H9 (cell line): ENCODE measurements at regions not wholly inside any gene's neighbourhood (a gene's known extent, or its start where the extent isn't known, plus 50 kb on each side); places are given as distances from the start of the nearest gene placed in this dataset.

ENCODE experiments used
- DNase-seq: peaks from one replicate; pipeline ENCODE4 v3.0.0-alpha.2; 2017
- H2AFZ ChIP-seq: one replicate; pipeline ENCODE4 v1.6.1; 2013; ENCODE audit warnings: mild to moderate bottlenecking, low read length, control low read depth, moderate library complexity
- H2AK5ac ChIP-seq: 2 replicates; pipeline ENCODE4 v1.6.1; 2013; ENCODE audit warnings: low read length, control low read depth, mixed read lengths; ENCODE audit not compliant: insufficient read length
- H2BK120ac ChIP-seq: one replicate; pipeline ENCODE4 v1.6.1; 2013; ENCODE audit warnings: low read depth, mild to moderate bottlenecking, low read length, control low read depth, inconsistent platforms; ENCODE audit not compliant: poor library complexity, severe bottlenecking
- H2BK12ac ChIP-seq: 2 replicates; pipeline ENCODE4 v1.6.1; 2013; ENCODE audit warnings: low read length, control low read depth, mixed read lengths, low read depth; ENCODE audit not compliant: insufficient read length
- H2BK15ac ChIP-seq: 2 replicates; pipeline ENCODE4 v1.6.1; 2013; ENCODE audit warnings: low read depth, low read length, control low read depth
- H2BK20ac ChIP-seq: one replicate; pipeline ENCODE4 v1.6.1; 2013; ENCODE audit warnings: low read depth, mild to moderate bottlenecking, low read length, control low read depth, inconsistent platforms; ENCODE audit not compliant: poor library complexity, severe bottlenecking
- H2BK5ac ChIP-seq: 2 replicates; pipeline ENCODE4 v1.6.1; 2013; ENCODE audit warnings: low read length, control low read depth, mixed read lengths; ENCODE audit not compliant: insufficient read length
- H3K14ac ChIP-seq: 2 replicates; pipeline ENCODE4 v1.6.1; 2013; ENCODE audit warnings: low read length, control low read depth; ENCODE audit not compliant: insufficient read depth
- H3K18ac ChIP-seq: 2 replicates; pipeline ENCODE4 v1.6.1; 2013; ENCODE audit warnings: low read depth, mild to moderate bottlenecking, mixed read lengths, low read length, control low read depth; ENCODE audit not compliant: insufficient read length
- H3K23ac ChIP-seq: 2 replicates; pipeline ENCODE4 v1.6.1; 2013; ENCODE audit warnings: low read length, control low read depth, mixed read lengths, low read depth; ENCODE audit not compliant: insufficient read length
- H3K23me2 ChIP-seq: 2 replicates; pipeline ENCODE4 v1.6.1; 2013; ENCODE audit warnings: low read depth, mild to moderate bottlenecking, mixed read lengths, low read length, control low read depth; ENCODE audit not compliant: insufficient read length, poor library complexity, severe bottlenecking
- H3K27ac ChIP-seq: 2 replicates; pipeline ENCODE4 v1.5.1; 2013; ENCODE audit warnings: low read length, control low read depth, mixed read lengths, low read depth; ENCODE audit not compliant: insufficient read length
- H3K27me3 ChIP-seq: 2 replicates; pipeline ENCODE4 v1.6.1; 2013; ENCODE audit warnings: low read length, control low read depth, inconsistent platforms; ENCODE audit not compliant: insufficient read depth
- H3K4ac ChIP-seq: 2 replicates; pipeline ENCODE4 v1.6.1; 2013; ENCODE audit warnings: low read depth, mild to moderate bottlenecking, control low read depth, inconsistent platforms, low read length, moderate library complexity
- H3K4me1 ChIP-seq: 2 replicates; pipeline ENCODE4 v1.6.1; 2013; ENCODE audit warnings: low read length, control low read depth, inconsistent platforms; ENCODE audit not compliant: insufficient read depth
- H3K4me2 ChIP-seq: 2 replicates; pipeline ENCODE4 v1.6.1; 2013; ENCODE audit warnings: low read length, control low read depth, mixed read lengths; ENCODE audit not compliant: insufficient read length, insufficient read depth
- H3K56ac ChIP-seq: 2 replicates; pipeline ENCODE4 v1.6.1; 2013; ENCODE audit warnings: low read depth, mild to moderate bottlenecking, mixed read lengths, low read length, control low read depth; ENCODE audit not compliant: insufficient read length
- H3K79me1 ChIP-seq: 2 replicates; pipeline ENCODE4 v1.6.1; 2013; ENCODE audit warnings: low read depth, mild to moderate bottlenecking, moderate library complexity, low read length, control low read depth, inconsistent platforms; ENCODE audit not compliant: insufficient read depth, poor library complexity, severe bottlenecking
- H3K79me2 ChIP-seq: 2 replicates; pipeline ENCODE4 v1.6.1; 2013; ENCODE audit warnings: low read length, control low read depth, inconsistent platforms; ENCODE audit not compliant: insufficient read depth
- H3K9ac ChIP-seq: 2 replicates; pipeline ENCODE4 v1.6.1; 2013; ENCODE audit warnings: low read length, control low read depth, mixed read lengths; ENCODE audit not compliant: insufficient read length; ENCODE audit errors: extremely low read depth
- H3K9me3 ChIP-seq: one replicate; pipeline ENCODE4 v1.6.1; 2013; ENCODE audit warnings: low read depth, low read length, inconsistent platforms; ENCODE audit not compliant: control insufficient read depth
- H3T11ph ChIP-seq: one replicate; pipeline ENCODE4 v1.6.1; 2013; ENCODE audit warnings: mild to moderate bottlenecking, low read length, control low read depth, inconsistent platforms
- H4K20me1 ChIP-seq: one replicate; pipeline ENCODE4 v1.6.1; 2013; ENCODE audit not compliant: control insufficient read depth, insufficient read length, insufficient read depth
- H4K5ac ChIP-seq: 2 replicates; pipeline ENCODE4 v1.6.1; 2013; ENCODE audit warnings: low read depth, mild to moderate bottlenecking, mixed read lengths, low read length, control low read depth; ENCODE audit not compliant: insufficient read length
- H4K8ac ChIP-seq: replicated peaks from 2 replicates; pipeline ENCODE4 v1.6.1; 2013; ENCODE audit warnings: low read length, control low read depth, mixed read lengths, low read depth; ENCODE audit not compliant: insufficient read length
- H4K91ac ChIP-seq: 2 replicates; pipeline ENCODE4 v1.6.1; 2013; ENCODE audit warnings: low read depth, mild to moderate bottlenecking, moderate library complexity, mixed read lengths, low read length, control low read depth; ENCODE audit not compliant: insufficient read length
- H3K27ac Mint-ChIP-seq, 3 experiments: 2 replicates in 2 of 3; 3 replicates in 1 of 3; pipeline ENCODE4 v1.8.0; 2020 to 2021; ENCODE audit warnings: mixed read lengths in 3 of 3, mild to moderate bottlenecking in 1 of 3, moderate library complexity in 1 of 3
- H3K27me3 Mint-ChIP-seq: 2 replicates; pipeline ENCODE4 v1.8.0; 2021; ENCODE audit warnings: low read depth, mild to moderate bottlenecking, moderate library complexity, mixed read lengths
- H3K36me3 Mint-ChIP-seq, 3 experiments: 2 replicates in 2 of 3; 3 replicates in 1 of 3; pipeline ENCODE4 v1.8.0; 2020 to 2021; ENCODE audit warnings: low read depth in 3 of 3, mixed read lengths in 3 of 3; ENCODE audit not compliant: insufficient read depth in 1 of 3
- H3K4me1 Mint-ChIP-seq, 2 experiments: 2 replicates each; pipeline ENCODE4 v1.8.0; 2020; ENCODE audit warnings: mixed read lengths in 2 of 2
- H3K4me3 Mint-ChIP-seq, 2 experiments: 2 replicates in 1 of 2; 3 replicates in 1 of 2; pipeline ENCODE4 v1.8.0; 2020 to 2021; ENCODE audit warnings: mild to moderate bottlenecking in 2 of 2, mixed read lengths in 2 of 2, moderate library complexity in 1 of 2
- H3K9me3 Mint-ChIP-seq, 2 experiments: 2 replicates in 1 of 2; 3 replicates in 1 of 2; pipeline ENCODE4 v1.8.0; 2020; ENCODE audit warnings: mild to moderate bottlenecking in 2 of 2, mixed read lengths in 2 of 2, moderate library complexity in 1 of 2
- CTCF ChIP-seq: fragments of 200-600 bp; sonication (generic); conservative IDR thresholded peaks from 3 replicates; pipeline ENCODE4 v1.8.0; 2021; ENCODE audit warnings: antibody characterized with exemption, mild to moderate bottlenecking
- WGBS: extraction: QIAGEN DNeasy Blood & Tissue Kit; methylation state at CpG from one replicate; pipeline ENCODE4 v1.1.7; 2013; ENCODE audit warnings: missing lambda C conversion rate, low lambda C conversion rate, mixed read lengths; ENCODE audit not compliant: insufficient read length; ENCODE audit errors: extremely low coverage; 5-methylcytosine and 5-hydroxymethylcytosine counted together

DNA sequence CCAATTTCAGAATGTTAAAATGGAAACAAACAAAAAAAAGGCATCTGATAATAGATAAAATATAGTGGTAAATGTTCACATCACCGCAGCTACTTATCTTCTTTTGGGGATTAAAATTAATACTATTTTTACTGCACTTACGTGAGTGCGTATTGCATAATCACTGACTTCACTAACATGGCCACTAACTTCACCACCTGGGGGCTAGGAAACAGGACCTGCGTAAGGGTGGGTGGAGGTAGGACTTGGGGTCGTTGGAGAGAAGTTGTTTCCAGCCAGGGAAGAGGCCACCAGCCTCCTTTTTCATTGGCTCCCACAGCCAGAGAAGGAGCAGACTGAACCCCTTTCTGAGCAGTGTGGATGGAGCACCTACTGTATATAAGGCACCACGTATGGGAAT, 166.4 kb downstream of the SALL1 start:
- H4K8ac ChIP-seq = no peak overlapping the region
- no peaks in the 10 kb centered on the region for H3K4me1 Mint-ChIP-seq
- H3K23me2 ChIP-seq = no peaks in the 10 kb centered on the region
- no peak overlapping the region for H4K91ac ChIP-seq
- H3K27ac ChIP-seq = no peak overlapping the region
- no peak overlapping the region for H3K27ac Mint-ChIP-seq
- peaks cover 3 to 6% of the 10 kb centered on the region in 2 experiments; a peak in 3 of 5 replicates for H3K9me3 Mint-ChIP-seq
- H3K4ac ChIP-seq = no peak overlapping the region
- H4K20me1 ChIP-seq = no peaks in the 10 kb centered on the region
- no peak overlapping the region for H2AK5ac ChIP-seq
- no peak overlapping the region for H3K14ac ChIP-seq
- H2AFZ ChIP-seq = no peak overlapping the region
- H3K36me3 Mint-ChIP-seq = no peaks in the 10 kb centered on the region
- H3K18ac ChIP-seq = no peak overlapping the region
- H2BK15ac ChIP-seq = no peak overlapping the region
- H3T11ph ChIP-seq = no peak overlapping the region
- H3K27me3 ChIP-seq = no peaks in the 10 kb centered on the region
- no peak overlapping the region for H3K23ac ChIP-seq
- no peak overlapping the region for H3K4me3 Mint-ChIP-seq
- no peak overlapping the region for H3K4me2 ChIP-seq
- no peak overlapping the region for H2BK5ac ChIP-seq
- H3K4me1 ChIP-seq = no peaks in the 10 kb centered on the region
- no peak overlapping the region for H2BK120ac ChIP-seq
- H3K56ac ChIP-seq = no peak overlapping the region
- no peaks in the 10 kb centered on the region for H3K9me3 ChIP-seq
- no peak for DNase-seq
- no peak overlapping the region for H4K5ac ChIP-seq
- no peak for TF ChIP-seq CTCF
- H2BK20ac ChIP-seq = no peak overlapping the region
- no peaks in the 10 kb centered on the region for H3K79me1 ChIP-seq
- H3K9ac ChIP-seq = no peak overlapping the region
- no peaks in the 10 kb centered on the region for H3K79me2 ChIP-seq
- peaks cover 4% of the 10 kb centered on the region for H3K27me3 Mint-ChIP-seq
- WGBS = no CpG with 5 or more reads among the region's 6 CpGs
- no peak overlapping the region for H2BK12ac ChIP-seq
